ENCODE measurements at regions not wholly inside any gene's neighbourhood (a gene's known extent, or its start where the extent isn't known, plus 50 kb on each side); places are given as distances from the start of the nearest gene placed in this dataset.

DNA sequence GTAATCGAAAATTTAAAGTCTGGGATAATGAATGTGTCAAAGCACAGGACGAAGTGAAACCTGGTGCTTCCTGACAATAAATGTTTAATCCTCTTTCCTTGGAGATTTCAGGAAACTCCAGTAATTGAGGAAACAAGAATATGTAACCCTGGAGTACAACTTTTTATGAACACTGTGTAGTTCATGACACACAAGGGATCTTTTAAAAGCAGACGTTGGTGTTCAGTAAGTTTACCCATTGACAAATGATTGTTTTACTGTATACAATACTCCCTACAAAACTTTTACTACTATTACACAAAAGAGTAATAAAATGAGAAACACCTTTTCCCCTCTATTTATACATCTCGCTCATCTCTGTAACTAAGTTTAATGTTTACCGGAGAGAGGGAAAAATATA is 312.4 kb downstream of the PPARGC1A start:
- Histone ChIP-seq H3K27me3 (ENCODE audit: low read depth) (no peaks in the 10 kb centered on the region), H3K4me3 (no peak overlapping the region), H3K36me3 (no peaks in the 10 kb centered on the region), H3K27ac (replicated peaks) (no peak overlapping the region), H3K9me3 (replicated peaks) (peaks cover 7% of the 10 kb centered on the region), H3K4me1 (no peaks in the 10 kb centered on the region)
- TF ChIP-seq, protein P1, sequence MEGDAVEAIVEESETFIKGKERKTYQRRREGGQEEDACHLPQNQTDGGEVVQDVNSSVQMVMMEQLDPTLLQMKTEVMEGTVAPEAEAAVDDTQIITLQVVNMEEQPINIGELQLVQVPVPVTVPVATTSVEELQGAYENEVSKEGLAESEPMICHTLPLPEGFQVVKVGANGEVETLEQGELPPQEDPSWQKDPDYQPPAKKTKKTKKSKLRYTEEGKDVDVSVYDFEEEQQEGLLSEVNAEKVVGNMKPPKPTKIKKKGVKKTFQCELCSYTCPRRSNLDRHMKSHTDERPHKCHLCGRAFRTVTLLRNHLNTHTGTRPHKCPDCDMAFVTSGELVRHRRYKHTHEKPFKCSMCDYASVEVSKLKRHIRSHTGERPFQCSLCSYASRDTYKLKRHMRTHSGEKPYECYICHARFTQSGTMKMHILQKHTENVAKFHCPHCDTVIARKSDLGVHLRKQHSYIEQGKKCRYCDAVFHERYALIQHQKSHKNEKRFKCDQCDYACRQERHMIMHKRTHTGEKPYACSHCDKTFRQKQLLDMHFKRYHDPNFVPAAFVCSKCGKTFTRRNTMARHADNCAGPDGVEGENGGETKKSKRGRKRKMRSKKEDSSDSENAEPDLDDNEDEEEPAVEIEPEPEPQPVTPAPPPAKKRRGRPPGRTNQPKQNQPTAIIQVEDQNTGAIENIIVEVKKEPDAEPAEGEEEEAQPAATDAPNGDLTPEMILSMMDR (IDR thresholded peaks at IDR 0.05; ENCODE audit: borderline replicate concordance) = no peak
- no peak for DNase-seq
- intact Hi-C loops (cut with micrococcal nuclease) = no loop called here

DNA sequence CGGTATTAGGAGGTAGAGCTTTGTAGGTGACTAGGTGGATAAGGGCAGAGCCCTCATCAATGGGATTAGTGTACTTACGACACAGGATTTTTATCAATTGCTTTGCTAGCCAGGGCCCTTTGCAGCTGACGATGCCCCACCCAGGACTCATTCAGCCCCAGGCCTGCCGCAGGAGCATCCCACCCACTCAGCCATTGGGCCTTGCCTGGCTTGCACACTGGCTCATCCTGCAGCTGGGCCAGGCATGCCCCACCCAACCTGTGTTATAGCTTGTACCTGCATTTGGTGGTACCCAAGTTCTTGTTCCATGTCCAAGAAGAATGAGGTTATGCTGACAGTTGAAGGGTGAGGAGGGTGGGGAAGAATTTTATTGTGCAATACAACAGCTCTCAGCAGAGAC is 317.5 kb downstream of the PPARGC1A start:
- H3K4me3 ChIP-seq = no peak overlapping the region
- no peak for DNase-seq
- peaks cover 11% of the 10 kb centered on the region for H3K9me3 ChIP-seq (replicated peaks)
- intact Hi-C loops (cut with micrococcal nuclease) = no loop called here
- no peaks in the 10 kb centered on the region for H3K36me3 ChIP-seq
- TF ChIP-seq, protein P1 (IDR thresholded peaks at IDR 0.05; ENCODE audit: borderline replicate concordance) = no peak
- no peak overlapping the region for H3K27ac ChIP-seq (replicated peaks)
- H3K4me1 ChIP-seq = no peaks in the 10 kb centered on the region
- H3K27me3 ChIP-seq (ENCODE audit: low read depth) = no peaks in the 10 kb centered on the region

DNA sequence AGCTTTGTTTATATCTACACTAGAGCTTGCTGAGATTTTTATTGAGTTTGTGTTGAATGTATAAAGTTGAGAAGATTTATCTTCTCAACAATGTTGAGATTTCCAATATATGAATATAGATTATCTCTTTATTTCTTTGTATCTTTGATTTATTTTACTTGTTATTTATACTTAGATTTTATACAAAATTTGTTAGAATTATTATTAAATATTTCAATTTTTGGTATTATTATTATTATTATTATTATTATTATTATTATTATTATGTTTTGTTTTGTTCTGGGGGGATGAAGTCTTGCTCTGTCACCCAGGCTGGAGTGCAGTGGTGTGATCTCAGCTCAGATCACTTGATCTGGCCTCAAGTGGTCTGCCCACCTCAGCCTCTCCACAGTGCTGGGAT is 322.5 kb downstream of the PPARGC1A start:
- intact Hi-C loops (cut with micrococcal nuclease) = no loop called here
- H3K4me3 ChIP-seq = no peak overlapping the region
- H3K36me3 ChIP-seq = no peaks in the 10 kb centered on the region
- H3K27ac ChIP-seq (replicated peaks) = no peak overlapping the region
- no peaks in the 10 kb centered on the region for H3K4me1 ChIP-seq
- no peak for DNase-seq
- TF ChIP-seq, protein P1 (IDR thresholded peaks at IDR 0.05; ENCODE audit: borderline replicate concordance) = no peak
- no peaks in the 10 kb centered on the region for H3K27me3 ChIP-seq (ENCODE audit: low read depth)
- peaks cover 25% of the 10 kb centered on the region for H3K9me3 ChIP-seq (replicated peaks)

DNA sequence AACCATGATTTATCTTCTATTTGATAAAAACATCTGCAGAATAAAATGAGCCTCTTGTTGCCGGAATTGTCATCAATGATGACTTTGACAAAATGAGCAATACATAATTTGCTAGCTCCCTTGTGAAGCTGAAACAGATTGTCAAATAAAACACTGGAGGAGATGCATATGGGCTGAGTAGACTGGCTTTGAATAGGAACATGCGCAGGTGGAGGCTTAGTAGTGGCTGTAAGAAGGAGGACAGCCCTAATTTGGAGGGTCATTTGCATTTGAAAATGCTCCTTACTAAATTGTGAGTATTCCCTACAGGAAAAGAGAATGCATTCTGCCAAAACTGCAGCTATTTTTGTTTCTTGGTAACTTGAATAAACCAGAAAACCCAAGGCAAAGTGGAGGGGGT is 329.1 kb downstream of the PPARGC1A start:
- H3K27ac ChIP-seq (replicated peaks) = no peak overlapping the region
- no peaks in the 10 kb centered on the region for H3K36me3 ChIP-seq
- H3K4me1 ChIP-seq = no peaks in the 10 kb centered on the region
- TF ChIP-seq, protein P1 (IDR thresholded peaks at IDR 0.05; ENCODE audit: borderline replicate concordance) = no peak
- peaks cover 20% of the 10 kb centered on the region for H3K9me3 ChIP-seq (replicated peaks)
- intact Hi-C loops (cut with micrococcal nuclease) = no loop called here
- no peaks in the 10 kb centered on the region for H3K27me3 ChIP-seq (ENCODE audit: low read depth)
- H3K4me3 ChIP-seq = no peak overlapping the region
- DNase-seq = no peak

DNA sequence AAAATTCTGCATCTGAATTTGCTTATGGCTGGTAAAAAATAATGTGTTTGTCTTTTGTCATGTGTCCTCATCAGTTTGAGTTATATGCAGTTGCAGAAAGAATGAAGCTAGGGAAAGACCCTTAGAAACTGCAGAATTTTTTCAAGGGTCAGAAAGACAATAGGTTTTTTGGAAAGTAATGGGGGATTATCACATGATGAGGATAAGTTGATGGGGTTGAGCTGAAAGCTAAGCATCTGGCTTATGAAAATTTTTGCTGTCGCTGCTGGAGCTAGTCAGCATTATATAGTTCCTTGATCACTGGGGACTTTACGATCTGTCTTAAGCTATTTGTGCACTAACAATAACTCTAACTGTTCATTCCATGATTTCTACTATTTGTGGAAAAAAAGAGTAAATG is 331.7 kb downstream of the PPARGC1A start:
- intact Hi-C loops (cut with micrococcal nuclease) = no loop called here
- no peak for DNase-seq
- no peak overlapping the region for H3K27ac ChIP-seq (replicated peaks)
- no peaks in the 10 kb centered on the region for H3K4me1 ChIP-seq
- TF ChIP-seq, protein P1 (IDR thresholded peaks at IDR 0.05; ENCODE audit: borderline replicate concordance) = no peak
- H3K36me3 ChIP-seq = no peaks in the 10 kb centered on the region
- no peaks in the 10 kb centered on the region for H3K27me3 ChIP-seq (ENCODE audit: low read depth)
- H3K4me3 ChIP-seq = no peak overlapping the region
- H3K9me3 ChIP-seq (replicated peaks) = peaks cover 19% of the 10 kb centered on the region

DNA sequence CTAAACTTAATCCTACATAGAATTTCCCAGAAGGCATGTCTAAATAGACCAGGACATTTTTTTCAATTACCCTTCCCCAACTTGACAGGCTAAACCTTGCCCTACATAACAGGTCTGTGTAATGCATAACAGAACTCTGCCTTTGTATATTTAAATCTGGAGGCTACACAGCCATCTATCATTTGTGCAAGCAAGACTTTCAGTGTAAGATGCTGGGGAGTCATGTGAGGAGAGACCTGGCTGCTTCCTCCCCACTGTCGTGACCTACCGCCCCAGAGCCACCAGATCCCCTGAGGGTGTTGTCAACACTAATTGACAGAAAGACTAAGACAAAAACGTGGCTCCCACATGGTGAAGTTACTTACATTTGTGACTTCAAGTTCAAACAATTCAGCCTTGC is 342.2 kb downstream of the PPARGC1A start:
- Histone ChIP-seq H3K36me3 (no peaks in the 10 kb centered on the region), H3K9me3 (replicated peaks) (peaks cover 2% of the 10 kb centered on the region), H3K4me3 (no peak overlapping the region), H3K4me1 (no peaks in the 10 kb centered on the region), H3K27me3 (ENCODE audit: low read depth) (no peaks in the 10 kb centered on the region), H3K27ac (replicated peaks) (no peak overlapping the region)
- TF ChIP-seq, protein P1 (IDR thresholded peaks at IDR 0.05; ENCODE audit: borderline replicate concordance) = no peak
- no peak for DNase-seq
- intact Hi-C loops (cut with micrococcal nuclease) = no loop called here
